Body of pancreas (tissue), 4 donors: ENCODE measurements at regions not wholly inside any gene's neighbourhood (a gene's known extent, or its start where the extent isn't known, plus 50 kb on each side); places are given as distances from the start of the nearest gene placed in this dataset.

Experiments used
- ATAC-seq: fragments of 150-250 bp; one replicate; pipeline ENCODE4 v1.9.1; 2016
- DNase-seq, 4 donors: peaks; one replicate each; pipeline ENCODE4 v3.0.0-alpha.2; 2019
- H3K27ac ChIP-seq, 4 donors: fragments of 200-600 bp; sonication (generic); 1 replicate in 3 of 4; 2 replicates in 1 of 4; pipeline versions ENCODE4 v1.5.1 to v1.6.1; 2016 to 2019; ENCODE audit warnings: mild to moderate bottlenecking in 1 of 4, mixed read lengths in 1 of 4, moderate library complexity in 1 of 4
- H3K27me3 ChIP-seq, 2 donors: fragments of 200-600 bp; sonication (generic); one replicate each; pipeline ENCODE4 v1.6.0; 2016; ENCODE audit warnings: mild to moderate bottlenecking in 1 of 2
- H3K36me3 ChIP-seq, 2 donors: fragments of 200-600 bp; sonication (generic); replicated peaks in 1 of 2; 2 replicates each; pipeline ENCODE4 v1.5.1; 2016; ENCODE audit warnings: low read depth in 2 of 2; ENCODE audit not compliant: insufficient read depth in 1 of 2
- H3K4me1 ChIP-seq: fragments of 200-600 bp; sonication (generic); one replicate; pipeline ENCODE4 v1.6.0; 2016
- H3K4me3 ChIP-seq, 2 donors: fragments of 200-600 bp; sonication (generic); 1 replicate in 1 of 2; 2 replicates in 1 of 2; pipeline ENCODE4 v1.5.1; 2016 to 2019
- H3K9me3 ChIP-seq, 3 donors: fragments of 200-600 bp; sonication (generic); 1 replicate in 2 of 3; 2 replicates in 1 of 3; pipeline ENCODE4 v1.5.1; 2016
- CTCF ChIP-seq, 7 experiments: fragments of 450-650 bp in 4 of 7; fragments of 200-600 bp in 3 of 7; sonication (generic) in 3 of 7; IDR thresholded peaks; one replicate each; pipeline ENCODE4 v1.5.1; 2016 to 2019; ENCODE audit warnings: antibody characterized with exemption in 7 of 7
- POLR2A ChIP-seq, 3 donors: fragments of 450-650 bp; IDR thresholded peaks; one replicate each; pipeline ENCODE4 v1.6.1; 2016; ENCODE audit warnings: antibody characterized with exemption in 3 of 3, mild to moderate bottlenecking in 2 of 3
- WGBS, 2 donors: methylation state at CpG; one replicate each; pipeline ENCODE4 v1.1.5; 2017; 5-methylcytosine and 5-hydroxymethylcytosine counted together
- intact Hi-C: fragments of 100-400 bp; cut with DNase I; formaldehyde crosslinking; loops from one replicate; pipeline ENCODE4 v1.15.1; 2023

DNA sequence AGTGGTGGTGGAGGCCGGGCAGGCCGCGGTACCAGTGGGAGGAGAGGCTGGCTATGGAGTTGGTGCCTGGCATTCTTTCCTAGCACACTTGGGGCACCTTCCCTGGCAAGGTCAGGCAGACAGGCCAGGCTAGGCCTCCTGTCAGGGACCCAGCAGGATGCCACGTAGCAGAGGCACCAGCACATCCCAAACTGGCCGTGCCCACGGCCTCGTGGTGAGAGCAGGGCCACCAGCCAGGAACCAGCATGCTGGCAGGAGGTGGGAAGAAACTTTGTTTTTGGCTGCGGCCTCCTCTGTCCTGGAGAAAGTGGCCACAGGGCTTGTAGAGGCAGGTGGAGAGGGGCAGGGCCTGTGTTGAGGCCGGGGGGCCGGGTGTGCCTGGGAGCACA lies 57.6 kb upstream of the CBFA2T3 start:
- H3K4me3 ChIP-seq = no peak overlapping the region
- H3K36me3 ChIP-seq = no peaks in the 10 kb centered on the region
- 36 to 61% methylated on average over 5 to 10 of the region's 10 CpGs for WGBS, 2 donors
- ATAC-seq = no peak
- TF ChIP-seq POLR2A (IDR thresholded peaks at IDR 0.05) (no peak), CTCF (IDR thresholded peaks at IDR 0.05) (no peak)
- no peak overlapping the region for H3K27ac ChIP-seq
- H3K4me1 ChIP-seq = no peaks in the 10 kb centered on the region
- no peak for DNase-seq
- no peaks in the 10 kb centered on the region for H3K9me3 ChIP-seq
- intact Hi-C loops = no loop called here
- H3K27me3 ChIP-seq = no peaks in the 10 kb centered on the region

DNA sequence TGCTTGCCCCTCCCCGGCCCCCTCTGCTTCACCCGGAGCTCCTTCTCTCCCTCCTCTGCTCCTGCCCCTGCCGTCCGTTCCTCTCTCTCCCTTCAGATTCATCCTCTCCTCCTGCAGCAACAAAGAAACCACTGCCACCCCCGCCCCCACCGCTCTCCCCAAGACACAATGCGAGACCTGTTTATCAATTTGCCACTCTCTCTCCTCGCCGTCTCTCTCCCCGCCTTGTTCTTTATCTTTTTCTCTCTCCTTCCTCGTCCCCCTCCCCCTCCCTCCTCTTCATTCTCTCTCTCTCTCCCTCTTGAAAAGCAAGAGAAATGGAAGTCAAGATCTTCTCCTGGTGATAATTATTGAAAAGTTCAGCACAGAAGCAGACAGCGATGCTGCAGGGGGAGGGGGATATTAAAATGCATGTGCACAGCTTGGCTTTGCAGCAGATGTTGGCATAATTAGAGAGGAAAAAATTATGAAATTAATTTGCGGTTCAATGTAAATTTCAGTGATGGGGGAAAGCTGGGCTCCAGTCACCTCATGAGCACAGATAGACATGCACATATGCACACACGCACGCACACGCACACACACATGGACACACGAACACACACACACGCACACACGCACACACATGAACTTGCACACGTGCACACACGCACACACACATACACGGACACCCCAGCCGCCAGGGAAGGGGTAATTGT lies 58.1 kb upstream of the CBFA2T3 start:
- no peak for ATAC-seq
- no peaks in the 10 kb centered on the region for H3K27me3 ChIP-seq
- intact Hi-C loops = no loop called here

DNA sequence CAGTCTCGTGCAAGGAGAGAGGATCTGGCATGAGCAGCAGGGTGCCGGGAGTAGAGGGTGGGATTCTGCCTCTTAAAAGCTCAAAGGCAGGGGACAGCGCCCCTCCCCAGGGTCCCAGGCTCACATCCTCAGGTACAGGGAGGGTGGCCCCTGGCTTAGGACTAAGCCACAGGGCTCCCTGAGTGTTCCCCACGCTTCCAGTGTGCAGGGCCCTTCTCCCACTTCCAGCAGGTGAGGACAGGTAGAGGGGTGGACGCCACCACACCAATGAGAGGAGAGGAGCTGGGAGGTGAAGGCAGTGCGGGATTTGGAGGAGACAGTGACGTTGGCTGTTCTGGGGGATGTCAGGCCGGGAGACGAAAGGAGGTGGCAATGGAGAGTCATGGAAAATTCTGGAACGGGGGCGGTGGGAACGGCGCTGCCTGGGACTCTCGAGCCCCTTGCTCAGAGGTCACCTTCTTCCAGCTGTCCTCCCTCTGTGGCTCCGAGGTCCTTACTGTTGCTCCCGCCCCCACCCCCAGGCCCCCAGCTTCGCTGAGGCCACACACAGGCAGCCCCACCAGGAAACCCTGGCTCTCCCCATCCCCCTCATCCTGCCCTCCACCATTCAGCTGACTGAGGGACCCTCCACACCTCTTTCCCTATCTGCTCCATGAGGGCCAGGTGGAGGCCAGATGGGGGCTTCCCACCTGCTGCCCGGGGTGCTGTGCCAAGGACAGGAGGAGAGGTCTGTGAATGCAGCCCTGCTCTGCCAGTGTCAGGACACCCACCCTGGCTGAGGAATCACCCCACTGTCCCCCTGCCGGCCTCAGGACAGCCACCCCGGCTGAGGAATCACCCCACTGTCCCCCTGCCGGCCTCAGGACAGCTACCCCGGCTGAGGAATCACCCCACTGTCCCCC lies 57.7 kb upstream of the ACSF3 start:
- WGBS, 2 donors = 46 to 48% methylated on average over 17 to 21 of the region's 22 CpGs
- no peak for DNase-seq
- no peaks in the 10 kb centered on the region for H3K27me3 ChIP-seq

More for the DNA sequence above, 58.1 kb upstream of the CBFA2T3 start:
- TF ChIP-seq CTCF (IDR thresholded peaks at IDR 0.05) (no peak), POLR2A (IDR thresholded peaks at IDR 0.05) (no peak)
- Histone ChIP-seq H3K36me3 (no peaks in the 10 kb centered on the region), H3K27ac (no peak overlapping the region), H3K4me1 (no peaks in the 10 kb centered on the region), H3K9me3 (no peaks in the 10 kb centered on the region), H3K4me3 (no peak overlapping the region)
- DNase-seq = no peak
- WGBS, 2 donors = 36 to 37% methylated on average over 20 to 22 of the region's 23 CpGs

GRCh38 chr16:89036776-89037175 lies 56.9 kb upstream of the ACSF3 start:
- no peaks in the 10 kb centered on the region for H3K27me3 ChIP-seq
- 61 to 79% methylated on average over 5 to 15 of the region's 15 CpGs for WGBS, 2 donors
- no peak for DNase-seq

More for the DNA sequence above, 57.7 kb upstream of the ACSF3 start:
- H3K9me3 ChIP-seq = no peaks in the 10 kb centered on the region
- TF ChIP-seq POLR2A (IDR thresholded peaks at IDR 0.05) (no peak), CTCF (IDR thresholded peaks at IDR 0.05) (no peak)
- ATAC-seq = no peak
- intact Hi-C loops = no loop called here
- H3K27ac ChIP-seq = no peak overlapping the region
- H3K4me1 ChIP-seq = no peaks in the 10 kb centered on the region
- H3K4me3 ChIP-seq = no peak overlapping the region
- no peaks in the 10 kb centered on the region for H3K36me3 ChIP-seq

More at GRCh38 chr16:89036776-89037175, 56.9 kb upstream of the ACSF3 start:
- no peak for ATAC-seq
- H3K4me3 ChIP-seq = no peak overlapping the region
- H3K36me3 ChIP-seq = no peaks in the 10 kb centered on the region
- no peaks in the 10 kb centered on the region for H3K9me3 ChIP-seq
- TF ChIP-seq CTCF (IDR thresholded peaks at IDR 0.05) (no peak), POLR2A (IDR thresholded peaks at IDR 0.05) (no peak)
- no peaks in the 10 kb centered on the region for H3K4me1 ChIP-seq
- H3K27ac ChIP-seq = no peak overlapping the region
- intact Hi-C loops = no loop called here
